Gastrocnemius medialis (tissue), 4 donors: ENCODE measurements at regions not wholly inside any gene's neighbourhood (a gene's known extent, or its start where the extent isn't known, plus 50 kb on each side); places are given as distances from the start of the nearest gene placed in this dataset.
"Not testable (repeated sequence)": the region's sequence is repeated elsewhere in the genome, so short reads cannot be mapped to it uniquely, and the experiment has no call there.

ENCODE experiments used
- ATAC-seq, 2 donors: fragments of 150-250 bp; one replicate each; pipeline ENCODE4 v1.9.1; 2016
- DNase-seq, 2 donors: peaks; one replicate each; pipeline ENCODE4 v3.0.0-alpha.2; 2019
- H3K27ac ChIP-seq, 4 donors: fragments of 200-600 bp; sonication (generic); 1 replicate in 1 of 4; 2 replicates in 3 of 4; pipeline ENCODE4 v1.5.1; 2016 to 2018; ENCODE audit warnings: mild to moderate bottlenecking in 2 of 4, moderate library complexity in 1 of 4
- H3K27me3 ChIP-seq, 3 donors: fragments of 200-600 bp; sonication (generic) in 2 of 3; 1 replicate in 1 of 3; 2 replicates in 2 of 3; pipeline versions ENCODE4 v1.5.1 to v1.6.0; 2016 to 2019; ENCODE audit warnings: mild to moderate bottlenecking in 1 of 3, moderate library complexity in 1 of 3
- H3K36me3 ChIP-seq, 2 donors: fragments of 200-600 bp; sonication (generic) in 1 of 2; one replicate each; pipeline ENCODE4 v1.5.1; 2017 to 2018
- H3K4me1 ChIP-seq, 2 donors: fragments of 200-600 bp; sonication (generic) in 1 of 2; one replicate each; pipeline ENCODE4 v1.5.1; 2016 to 2017; ENCODE audit warnings: mild to moderate bottlenecking in 2 of 2
- H3K4me3 ChIP-seq, 4 donors: fragments of 200-600 bp; sonication (generic) in 3 of 4; 1 replicate in 1 of 4; 2 replicates in 3 of 4; pipeline ENCODE4 v1.5.1; 2016 to 2019; ENCODE audit warnings: mild to moderate bottlenecking in 2 of 4
- H3K9me3 ChIP-seq, 3 donors: fragments of 200-600 bp; sonication (generic) in 2 of 3; 1 replicate in 1 of 3; 2 replicates in 2 of 3; pipeline ENCODE4 v1.5.1; 2016 to 2019
- POLR2A ChIP-seq, 2 donors: fragments of 450-650 bp; IDR thresholded peaks; one replicate each; pipeline ENCODE4 v1.6.1; 2017; ENCODE audit warnings: antibody characterized with exemption in 2 of 2, mild to moderate bottlenecking in 2 of 2, moderate library complexity in 2 of 2
- in situ Hi-C, 4 donors: fragments of 200-750 bp; cut with MboI; loops; one replicate each; pipeline versions ENCODE4 v1.15.0 to v1.8.0; 2017; ENCODE audit warnings: low sequenced_read_pairs in 4 of 4
- intact Hi-C: fragments of 100-400 bp; cut with DNase I; formaldehyde crosslinking; loops from one replicate; pipeline ENCODE4 v1.15.1; 2023; ENCODE audit warnings: low total_unique reads
- TF ChIP-seq, protein P1 (sequence below), 5 experiments: fragments of 450-650 bp in 3 of 5; fragments of 200-600 bp in 2 of 5; sonication (generic) in 2 of 5; IDR thresholded peaks in 4 of 5; conservative IDR thresholded peaks in 1 of 5; 1 replicate in 4 of 5; 2 replicates in 1 of 5; pipeline ENCODE4 v1.5.1; 2016 to 2019; ENCODE audit warnings: antibody characterized with exemption in 5 of 5, mild to moderate bottlenecking in 3 of 5, moderate library complexity in 3 of 5

DNA sequence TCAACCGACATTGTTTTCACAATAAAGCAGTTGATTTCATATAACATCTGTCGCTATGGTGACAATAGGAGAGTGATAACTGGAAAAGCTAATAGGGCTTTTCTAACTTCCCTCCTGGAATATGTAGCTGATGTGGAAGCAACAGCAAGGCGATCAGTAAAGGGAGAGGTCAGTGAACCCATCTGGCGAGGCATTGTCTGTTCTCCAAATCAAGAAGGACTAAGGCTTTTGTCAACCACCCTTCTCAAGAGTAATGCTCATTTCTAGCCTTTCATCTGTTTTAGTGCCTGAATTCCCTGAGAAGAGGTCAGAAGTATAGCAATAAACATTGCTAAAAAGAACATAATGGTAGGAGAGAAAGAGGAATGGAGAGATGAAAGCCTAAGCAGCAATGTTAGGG lies 201.3 kb downstream of the AKAP7 start:
- TF ChIP-seq POLR2A (IDR thresholded peaks at IDR 0.05) = no peak
- TF ChIP-seq, protein P1, sequence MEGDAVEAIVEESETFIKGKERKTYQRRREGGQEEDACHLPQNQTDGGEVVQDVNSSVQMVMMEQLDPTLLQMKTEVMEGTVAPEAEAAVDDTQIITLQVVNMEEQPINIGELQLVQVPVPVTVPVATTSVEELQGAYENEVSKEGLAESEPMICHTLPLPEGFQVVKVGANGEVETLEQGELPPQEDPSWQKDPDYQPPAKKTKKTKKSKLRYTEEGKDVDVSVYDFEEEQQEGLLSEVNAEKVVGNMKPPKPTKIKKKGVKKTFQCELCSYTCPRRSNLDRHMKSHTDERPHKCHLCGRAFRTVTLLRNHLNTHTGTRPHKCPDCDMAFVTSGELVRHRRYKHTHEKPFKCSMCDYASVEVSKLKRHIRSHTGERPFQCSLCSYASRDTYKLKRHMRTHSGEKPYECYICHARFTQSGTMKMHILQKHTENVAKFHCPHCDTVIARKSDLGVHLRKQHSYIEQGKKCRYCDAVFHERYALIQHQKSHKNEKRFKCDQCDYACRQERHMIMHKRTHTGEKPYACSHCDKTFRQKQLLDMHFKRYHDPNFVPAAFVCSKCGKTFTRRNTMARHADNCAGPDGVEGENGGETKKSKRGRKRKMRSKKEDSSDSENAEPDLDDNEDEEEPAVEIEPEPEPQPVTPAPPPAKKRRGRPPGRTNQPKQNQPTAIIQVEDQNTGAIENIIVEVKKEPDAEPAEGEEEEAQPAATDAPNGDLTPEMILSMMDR (IDR thresholded peaks at IDR 0.05 in 4 of 5, conservative IDR thresholded peaks at IDR 0.05 in 1 of 5) = no peak
- no peaks in the 10 kb centered on the region for H3K4me1 ChIP-seq
- H3K27ac ChIP-seq = no peak overlapping the region
- no peak overlapping the region for H3K4me3 ChIP-seq
- no peak for ATAC-seq
- no peaks in the 10 kb centered on the region for H3K27me3 ChIP-seq
- no peaks in the 10 kb centered on the region for H3K36me3 ChIP-seq
- H3K9me3 ChIP-seq = no peaks in the 10 kb centered on the region
- DNase-seq = no peak
- in situ Hi-C loops (no loop called here), intact Hi-C loops (no loop called here)

DNA sequence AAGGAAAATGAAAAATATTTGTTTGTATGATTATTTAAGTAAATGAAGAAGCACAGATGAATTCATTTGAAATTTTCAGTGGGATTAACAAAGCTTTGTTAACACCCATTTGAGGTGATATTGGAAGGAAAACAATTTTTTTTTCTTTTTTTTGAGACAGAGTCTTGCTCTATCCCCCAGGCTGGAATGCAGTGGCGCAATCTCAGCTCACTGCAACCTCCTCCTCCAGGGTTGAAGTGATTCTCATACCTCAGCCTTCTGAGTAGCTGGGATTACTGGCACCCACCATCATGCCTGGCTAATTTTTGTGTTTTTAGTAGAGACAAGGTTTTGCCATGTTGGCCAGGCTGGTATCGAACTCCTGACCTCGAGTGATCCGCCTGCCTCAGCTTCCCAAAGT lies 211.6 kb downstream of the AKAP7 start:
- H3K27ac ChIP-seq, intact Hi-C loops, H3K9me3 ChIP-seq, DNase-seq, ATAC-seq, H3K4me1 ChIP-seq, H3K36me3 ChIP-seq, H3K4me3 ChIP-seq, in situ Hi-C loops, H3K27me3 ChIP-seq: not testable (repeated sequence)

DNA sequence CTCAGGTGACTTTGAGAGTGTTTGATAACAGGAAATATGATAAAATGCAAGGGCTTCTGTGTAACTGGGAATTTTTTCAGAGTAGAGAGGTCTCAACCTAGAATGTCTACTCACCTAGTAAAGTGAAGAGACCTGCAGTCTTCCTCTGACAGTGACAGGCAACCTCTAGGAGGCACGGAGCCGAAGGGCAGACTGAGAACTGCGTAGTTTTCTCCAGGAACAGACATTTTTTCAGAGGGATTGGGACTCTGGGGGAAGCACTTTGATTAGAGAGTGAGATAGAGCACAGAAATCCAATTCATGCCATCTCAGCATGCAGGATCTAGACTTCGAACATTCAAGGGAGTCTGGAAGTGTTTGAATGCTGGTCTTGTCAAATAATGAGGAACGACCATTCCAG lies 213.3 kb downstream of the AKAP7 start:
- TF ChIP-seq, protein P1 (IDR thresholded peaks at IDR 0.05 in 4 of 5, conservative IDR thresholded peaks at IDR 0.05 in 1 of 5) = no peak
- TF ChIP-seq POLR2A (IDR thresholded peaks at IDR 0.05) = no peak
- H3K9me3 ChIP-seq = no peaks in the 10 kb centered on the region
- in situ Hi-C loops (no loop called here), intact Hi-C loops (no loop called here)
- no peak overlapping the region for H3K27ac ChIP-seq
- no peaks in the 10 kb centered on the region for H3K36me3 ChIP-seq
- no peaks in the 10 kb centered on the region for H3K4me1 ChIP-seq
- DNase-seq = no peak
- no peaks in the 10 kb centered on the region for H3K27me3 ChIP-seq
- ATAC-seq = no peak
- no peak overlapping the region for H3K4me3 ChIP-seq

DNA sequence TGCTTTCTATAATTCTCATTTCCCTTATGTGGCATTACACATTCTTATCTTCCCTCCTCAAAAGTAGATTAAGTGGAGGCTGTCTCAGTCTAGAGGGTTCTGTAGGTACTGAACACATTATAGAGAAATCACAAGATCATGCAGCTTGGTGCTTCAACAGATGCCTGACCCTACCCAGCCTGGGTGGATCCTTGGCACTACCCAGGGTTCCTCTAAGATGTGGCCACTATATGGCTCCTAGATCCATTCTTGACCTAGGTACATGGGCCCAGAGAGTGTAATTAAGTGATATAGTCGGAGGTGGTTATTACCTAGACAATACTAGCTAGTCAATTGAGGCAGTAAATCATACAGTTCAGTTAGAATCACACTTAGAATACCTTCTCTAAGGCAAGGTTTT lies 213.9 kb downstream of the AKAP7 start:
- no peak overlapping the region for H3K27ac ChIP-seq
- TF ChIP-seq, protein P1 (IDR thresholded peaks at IDR 0.05 in 4 of 5, conservative IDR thresholded peaks at IDR 0.05 in 1 of 5) = no peak
- no peak for TF ChIP-seq POLR2A (IDR thresholded peaks at IDR 0.05)
- in situ Hi-C loops (no loop called here), intact Hi-C loops (no loop called here)
- H3K4me3 ChIP-seq = no peak overlapping the region
- no peaks in the 10 kb centered on the region for H3K27me3 ChIP-seq
- ATAC-seq (no peak), DNase-seq (no peak)
- no peaks in the 10 kb centered on the region for H3K36me3 ChIP-seq
- no peaks in the 10 kb centered on the region for H3K9me3 ChIP-seq
- no peaks in the 10 kb centered on the region for H3K4me1 ChIP-seq

DNA sequence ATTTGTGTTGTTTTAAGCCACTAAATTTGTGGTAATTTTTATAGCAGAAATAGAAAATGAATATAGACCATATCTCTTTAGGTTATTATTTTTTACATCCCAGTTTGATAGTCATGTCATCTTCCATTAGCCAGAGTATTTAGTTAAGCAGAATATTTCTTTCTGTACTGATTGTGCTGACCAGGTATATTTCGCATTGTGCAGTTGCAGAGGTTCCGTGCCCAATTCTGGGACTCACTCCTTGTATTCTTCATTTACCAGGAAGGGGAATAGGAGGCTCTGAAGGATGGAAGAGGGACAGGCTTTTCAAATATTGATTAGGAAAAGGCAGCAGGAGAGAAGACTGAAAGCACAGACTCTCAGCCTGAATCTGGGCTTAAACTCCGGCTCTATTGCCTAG lies 217.8 kb downstream of the AKAP7 start:
- TF ChIP-seq, protein P1 (IDR thresholded peaks at IDR 0.05 in 4 of 5, conservative IDR thresholded peaks at IDR 0.05 in 1 of 5) = no peak
- no peak for TF ChIP-seq POLR2A (IDR thresholded peaks at IDR 0.05)
- in situ Hi-C loops (no loop called here), intact Hi-C loops (no loop called here)
- no peak overlapping the region for H3K27ac ChIP-seq
- no peaks in the 10 kb centered on the region for H3K9me3 ChIP-seq
- H3K4me1 ChIP-seq = no peaks in the 10 kb centered on the region
- H3K4me3 ChIP-seq = no peak overlapping the region
- H3K27me3 ChIP-seq = no peaks in the 10 kb centered on the region
- no peaks in the 10 kb centered on the region for H3K36me3 ChIP-seq
- no peak for DNase-seq
- no peak for ATAC-seq
